Stomach (tissue), 4 donors: ENCODE measurements at regions not wholly inside any gene's neighbourhood (a gene's known extent, or its start where the extent isn't known, plus 50 kb on each side); places are given as distances from the start of the nearest gene placed in this dataset.

Source experiments
- CTCF ChIP-seq, 7 experiments: fragments of 450-650 bp in 4 of 7; fragments of 200-600 bp in 3 of 7; sonication (generic) in 3 of 7; IDR thresholded peaks; one replicate each; pipeline ENCODE4 v1.5.1; 2016 to 2019; ENCODE audit warnings: antibody characterized with exemption in 7 of 7, control low read depth in 2 of 7, mild to moderate bottlenecking in 1 of 7
- EP300 ChIP-seq: sonication (generic); formaldehyde crosslinking; IDR thresholded peaks from one replicate; pipeline ENCODE4 v1.6.1; 2017; ENCODE audit warnings: antibody characterized with exemption
- POLR2A ChIP-seq, 4 donors: fragments of 450-650 bp; IDR thresholded peaks; one replicate each; pipeline ENCODE4 v1.6.1; 2016; ENCODE audit warnings: antibody characterized with exemption in 4 of 4, control low read depth in 2 of 4, mild to moderate bottlenecking in 1 of 4, moderate library complexity in 1 of 4
- POLR2AphosphoS5 ChIP-seq, 3 donors: sonication (generic); formaldehyde crosslinking; IDR thresholded peaks; one replicate each; pipeline ENCODE4 v1.6.1; 2016; ENCODE audit warnings: antibody characterized with exemption in 3 of 3

DNA sequence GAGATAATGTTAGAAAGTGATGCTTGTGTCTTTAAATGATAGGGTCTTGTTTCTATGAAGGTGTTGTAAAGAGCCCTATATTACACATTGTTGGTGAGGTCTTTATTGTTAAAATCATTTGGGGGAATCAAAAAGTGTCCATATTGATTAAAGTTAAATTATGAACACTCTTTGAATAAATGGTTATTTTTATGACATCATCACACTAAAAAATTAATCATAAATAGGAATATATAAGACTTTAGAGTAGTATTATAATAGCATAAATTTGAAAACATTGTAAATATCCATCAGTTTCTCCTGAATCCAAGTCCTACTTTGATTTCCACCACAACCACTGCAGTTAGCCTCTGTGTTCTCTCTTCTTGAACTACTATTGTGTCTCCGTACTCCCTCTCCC, 136.3 kb downstream of the HTR1A start:
- TF ChIP-seq POLR2AphosphoS5 (IDR thresholded peaks at IDR 0.05): no peak
- TF ChIP-seq CTCF (IDR thresholded peaks at IDR 0.05): no peak
- TF ChIP-seq POLR2A (IDR thresholded peaks at IDR 0.05): no peak
- no peak for TF ChIP-seq EP300
